ENCODE measurements at regions not wholly inside any gene's neighbourhood (a gene's known extent, or its start where the extent isn't known, plus 50 kb on each side); places are given as distances from the start of the nearest gene placed in this dataset.

DNA sequence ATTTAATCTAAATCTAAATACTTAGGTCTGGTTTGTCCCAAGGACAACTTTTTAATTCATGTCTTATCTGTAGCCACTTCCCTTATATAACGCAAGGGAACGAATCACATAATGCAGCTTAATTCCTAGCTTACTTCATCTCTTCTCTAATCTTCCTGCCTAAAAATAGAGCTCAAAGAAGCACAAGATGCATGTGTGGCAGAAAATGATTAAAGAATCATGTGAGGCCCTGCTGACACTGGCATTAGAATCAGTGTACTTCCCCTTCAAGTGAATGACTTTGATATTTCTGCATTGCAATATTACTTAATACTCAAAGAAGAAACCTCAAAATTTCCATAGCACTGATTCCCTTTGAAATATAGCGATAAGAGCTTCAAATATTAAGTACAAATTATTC lies 317.9 kb upstream of the FTMT start:
- Histone ChIP-seq H3F3A (ENCODE audit: insufficient read depth, low read depth) (no peaks in the 10 kb centered on the region), H3K79me2 (ENCODE audit: low read depth) (no peaks in the 10 kb centered on the region), H3K4me1 (replicated peaks; ENCODE audit: insufficient read depth) (no peaks in the 10 kb centered on the region), H3K27me3 (ENCODE audit: insufficient read depth, low read depth) (no peaks in the 10 kb centered on the region), H4K20me1 (ENCODE audit: insufficient read depth) (no peaks in the 10 kb centered on the region), H3K4me3 (no peak overlapping the region), H3K4me2 (no peak overlapping the region), H3K27ac (no peak overlapping the region), H3K9me2 (ENCODE audit: insufficient read depth) (no peaks in the 10 kb centered on the region; the same call in 1 of the 2 replicates), H3K9me3 (ENCODE audit: insufficient read depth, low read depth) (no peaks in the 10 kb centered on the region), H3K36me3 (ENCODE audit: low read depth) (no peaks in the 10 kb centered on the region), H2AFZ (no peak overlapping the region)
- ChIA-PET POLR2A (ENCODE audit: unreplicated experiment) (no interaction called here), CTCF (no interaction called here)
- no TSS peak for BruUV-seq (replicated peaks)
- TF ChIP-seq EZH2 (IDR thresholded peaks at IDR 0.05; ENCODE audit: low read depth), result no peak
- TF ChIP-seq, protein P1, sequence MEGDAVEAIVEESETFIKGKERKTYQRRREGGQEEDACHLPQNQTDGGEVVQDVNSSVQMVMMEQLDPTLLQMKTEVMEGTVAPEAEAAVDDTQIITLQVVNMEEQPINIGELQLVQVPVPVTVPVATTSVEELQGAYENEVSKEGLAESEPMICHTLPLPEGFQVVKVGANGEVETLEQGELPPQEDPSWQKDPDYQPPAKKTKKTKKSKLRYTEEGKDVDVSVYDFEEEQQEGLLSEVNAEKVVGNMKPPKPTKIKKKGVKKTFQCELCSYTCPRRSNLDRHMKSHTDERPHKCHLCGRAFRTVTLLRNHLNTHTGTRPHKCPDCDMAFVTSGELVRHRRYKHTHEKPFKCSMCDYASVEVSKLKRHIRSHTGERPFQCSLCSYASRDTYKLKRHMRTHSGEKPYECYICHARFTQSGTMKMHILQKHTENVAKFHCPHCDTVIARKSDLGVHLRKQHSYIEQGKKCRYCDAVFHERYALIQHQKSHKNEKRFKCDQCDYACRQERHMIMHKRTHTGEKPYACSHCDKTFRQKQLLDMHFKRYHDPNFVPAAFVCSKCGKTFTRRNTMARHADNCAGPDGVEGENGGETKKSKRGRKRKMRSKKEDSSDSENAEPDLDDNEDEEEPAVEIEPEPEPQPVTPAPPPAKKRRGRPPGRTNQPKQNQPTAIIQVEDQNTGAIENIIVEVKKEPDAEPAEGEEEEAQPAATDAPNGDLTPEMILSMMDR (conservative IDR thresholded peaks at IDR 0.05), result no peak
- no peak for DNase-seq
- intact Hi-C loops (cut with micrococcal nuclease; ENCODE audit: unreplicated experiment), result no loop called here

GRCh38 chr5:121550989-121551388 lies 300.7 kb upstream of the FTMT start:
- Histone ChIP-seq H3K4me2 (no peak overlapping the region), H4K20me1 (ENCODE audit: insufficient read depth) (no peaks in the 10 kb centered on the region), H3K4me1 (replicated peaks; ENCODE audit: insufficient read depth) (no peaks in the 10 kb centered on the region), H3F3A (ENCODE audit: insufficient read depth, low read depth) (no peaks in the 10 kb centered on the region), H3K36me3 (ENCODE audit: low read depth) (no peaks in the 10 kb centered on the region), H3K4me3 (no peak overlapping the region), H3K27me3 (ENCODE audit: insufficient read depth, low read depth) (no peaks in the 10 kb centered on the region), H3K9me3 (ENCODE audit: insufficient read depth, low read depth) (no peaks in the 10 kb centered on the region), H3K79me2 (ENCODE audit: low read depth) (no peaks in the 10 kb centered on the region), H2AFZ (no peak overlapping the region), H3K9me2 (ENCODE audit: insufficient read depth) (no peaks in the 10 kb centered on the region), H3K27ac (no peak overlapping the region)
- no peak for DNase-seq
- no TSS peak for BruUV-seq (replicated peaks)
- ChIA-PET CTCF (no interaction called here), POLR2A (ENCODE audit: unreplicated experiment) (no interaction called here)
- intact Hi-C loops (cut with micrococcal nuclease; ENCODE audit: unreplicated experiment), result no loop called here
- TF ChIP-seq, protein P1 (conservative IDR thresholded peaks at IDR 0.05), result no peak
- no peak for TF ChIP-seq EZH2 (IDR thresholded peaks at IDR 0.05; ENCODE audit: low read depth)

DNA sequence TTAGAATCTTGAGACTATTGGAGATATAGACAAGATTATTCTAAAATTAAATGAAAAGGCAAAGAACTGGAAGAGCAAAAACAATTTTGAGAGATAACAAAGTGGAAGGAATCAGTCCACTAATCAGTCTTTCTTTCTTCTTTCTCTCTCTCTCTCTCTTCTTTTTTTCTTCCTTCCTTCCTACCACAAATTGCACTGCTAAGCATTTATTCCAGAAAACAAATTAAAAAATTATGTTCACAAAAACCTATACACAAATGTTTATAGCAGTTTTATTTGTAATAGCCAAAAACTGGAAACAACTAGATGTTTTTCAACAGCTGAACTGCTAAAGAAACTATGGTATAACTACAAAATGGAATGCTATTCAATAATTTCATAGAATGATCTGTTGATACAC lies 291.9 kb upstream of the FTMT start:
- Histone ChIP-seq H3K27me3 (ENCODE audit: insufficient read depth, low read depth) (no peaks in the 10 kb centered on the region), H2AFZ (no peak overlapping the region), H3F3A (ENCODE audit: insufficient read depth, low read depth) (no peaks in the 10 kb centered on the region), H4K20me1 (ENCODE audit: insufficient read depth) (no peaks in the 10 kb centered on the region), H3K27ac (no peak overlapping the region), H3K9me3 (ENCODE audit: insufficient read depth, low read depth) (no peaks in the 10 kb centered on the region), H3K4me2 (no peak overlapping the region), H3K4me3 (no peak overlapping the region), H3K79me2 (ENCODE audit: low read depth) (no peaks in the 10 kb centered on the region), H3K9me2 (ENCODE audit: insufficient read depth) (no peaks in the 10 kb centered on the region), H3K36me3 (ENCODE audit: low read depth) (no peaks in the 10 kb centered on the region), H3K4me1 (replicated peaks; ENCODE audit: insufficient read depth) (no peaks in the 10 kb centered on the region)
- ChIA-PET POLR2A (ENCODE audit: unreplicated experiment) (no interaction called here), CTCF (no interaction called here)
- no TSS peak for BruUV-seq (replicated peaks)
- no peak for DNase-seq
- intact Hi-C loops (cut with micrococcal nuclease; ENCODE audit: unreplicated experiment), result no loop called here
- TF ChIP-seq, protein P1 (conservative IDR thresholded peaks at IDR 0.05), result no peak
- TF ChIP-seq EZH2 (IDR thresholded peaks at IDR 0.05; ENCODE audit: low read depth), result no peak
